ENCODE measurements at regions not wholly inside any gene's neighbourhood (a gene's known extent, or its start where the extent isn't known, plus 50 kb on each side); places are given as distances from the start of the nearest gene placed in this dataset.
"Not testable (repeated sequence)": the region's sequence is repeated elsewhere in the genome, so short reads cannot be mapped to it uniquely, and the experiment has no call there.

- DNase-seq (ENCODE audit: insufficient read length, low spot score) (no peak), FAIRE-seq (no peak)
These were observed 511.7 kb upstream of the SGCD start for GRCh38 chr5:155815248-155815647.

GRCh38 chr5:155822177-155822576, 504.8 kb upstream of the SGCD start:
- no peak for FAIRE-seq
- DNase-seq (ENCODE audit: insufficient read length, low spot score), result no peak

- no peak for FAIRE-seq
- no peak for DNase-seq (ENCODE audit: insufficient read length, low spot score)
These were observed 500.1 kb upstream of the SGCD start for GRCh38 chr5:155826611-155827507.

GRCh38 chr5:155827508-155827815, 499.5 kb upstream of the SGCD start:
- FAIRE-seq; DNase-seq (ENCODE audit: insufficient read length, low spot score): not testable (repeated sequence)

- FAIRE-seq (no peak), DNase-seq (ENCODE audit: insufficient read length, low spot score) (no peak)
These were observed 499.0 kb upstream of the SGCD start for GRCh38 chr5:155827949-155828348.

GRCh38 chr5:155831491-155831890, 495.5 kb upstream of the SGCD start:
- FAIRE-seq (no peak), DNase-seq (ENCODE audit: insufficient read length, low spot score) (no peak)

- DNase-seq (ENCODE audit: insufficient read length, low spot score) (no peak), FAIRE-seq (no peak)
These were observed 493.7 kb upstream of the SGCD start for GRCh38 chr5:155833287-155833686.

- DNase-seq (ENCODE audit: insufficient read length, low spot score) (no peak), FAIRE-seq (no peak)
These were observed 492.5 kb upstream of the SGCD start for GRCh38 chr5:155834271-155834975.

- DNase-seq (ENCODE audit: insufficient read length, low spot score) (no peak), FAIRE-seq (no peak)
These were observed 490.7 kb upstream of the SGCD start for GRCh38 chr5:155836089-155836803.

- DNase-seq (ENCODE audit: insufficient read length, low spot score) (no peak), FAIRE-seq (no peak)
These were observed 488.6 kb upstream of the SGCD start for GRCh38 chr5:155838394-155838793.

GRCh38 chr5:155839251-155840037, 487.5 kb upstream of the SGCD start:
- DNase-seq (ENCODE audit: insufficient read length, low spot score), result no peak

GRCh38 chr5:155844542-155844941, 482.4 kb upstream of the SGCD start:
- no peak for DNase-seq (ENCODE audit: insufficient read length, low spot score)
- FAIRE-seq, result no peak

More at GRCh38 chr5:155839251-155840037, 487.5 kb upstream of the SGCD start:
- FAIRE-seq, result no peak

- FAIRE-seq (no peak), DNase-seq (ENCODE audit: insufficient read length, low spot score) (no peak)
These were observed 476.6 kb upstream of the SGCD start for GRCh38 chr5:155850370-155850769.

- no peak for FAIRE-seq
These were observed 460.0 kb upstream of the SGCD start for GRCh38 chr5:155866971-155867370.

GRCh38 chr5:155867522-155868088, 459.4 kb upstream of the SGCD start:
- no peak for FAIRE-seq
- DNase-seq (ENCODE audit: insufficient read length, low spot score), result no peak

More at GRCh38 chr5:155866971-155867370, 460.0 kb upstream of the SGCD start:
- no peak for DNase-seq (ENCODE audit: insufficient read length, low spot score)

GRCh38 chr5:155870636-155871035, 456.3 kb upstream of the SGCD start:
- FAIRE-seq (no peak), DNase-seq (ENCODE audit: insufficient read length, low spot score) (no peak)

- FAIRE-seq, result no peak
- no peak for DNase-seq (ENCODE audit: insufficient read length, low spot score)
These were observed 455.3 kb upstream of the SGCD start for GRCh38 chr5:155871623-155872022.

GRCh38 chr5:155872629-155873220, 454.2 kb upstream of the SGCD start:
- DNase-seq (ENCODE audit: insufficient read length, low spot score) (no peak), FAIRE-seq (no peak)

GRCh38 chr5:155878991-155879575, 447.9 kb upstream of the SGCD start:
- DNase-seq (ENCODE audit: insufficient read length, low spot score), result no peak
- FAIRE-seq, result no peak

Data from HTR-8/SVneo (cell line).